GM12878 (cell line): ENCODE measurements at regions not wholly inside any gene's neighbourhood (a gene's known extent, or its start where the extent isn't known, plus 50 kb on each side); places are given as distances from the start of the nearest gene placed in this dataset.

Experiments
- ATAC-seq: fragments of 200-7000 bp; cut with Tn5 transposase; 3 replicates; pipeline ENCODE4 v1.9.1; 2020; ENCODE audit warnings: mild to moderate bottlenecking, moderate library complexity
- BruUV-seq: library from RNA; stranded (reverse); fragments of 400-500 nt; replicated peaks from 2 replicates; lab custom pipeline; 2021; lab: Mats Ljungman, UMichigan
- CTCF ChIA-PET: fragments of 300-600 bp; sonication (Branson Sonifier 250); formaldehyde crosslinking; extraction: SDS; loops from one replicate; lab custom pipeline; 2021; ENCODE audit warnings: inconsistent platforms; lab: Yijun Ruan, JAX
- POLR2A ChIA-PET: fragments of 350-600 bp; formaldehyde crosslinking; extraction: SDS; loops from one replicate; lab custom pipeline; 2021; ENCODE audit warnings: inconsistent platforms; lab: Charles Lee
- RAD21 ChIA-PET: fragments of 300-600 bp; sonication (Branson Sonifier 250); formaldehyde crosslinking; loops from one replicate; lab custom pipeline; 2023; ENCODE audit warnings: antibody characterized with exemption; ENCODE audit not compliant: unreplicated experiment; lab: Charles Lee
- SMC1A ChIA-PET: fragments of 300-600 bp; sonication (Branson Sonifier 250); formaldehyde crosslinking; loops from one replicate; lab custom pipeline; 2023; ENCODE audit not compliant: unreplicated experiment, uncharacterized antibody; lab: Charles Lee
- DNase-seq: peaks from one replicate; pipeline ENCODE4 v3.0.0-alpha.2; 2011; ENCODE audit warnings: low read depth, low spot score
- FAIRE-seq: peaks from 3 replicates; lab custom pipeline; 2011; peaks lifted over from hg19 to GRCh38; lab: Jason Lieb, UNC
- H2AFZ ChIP-seq: 2 replicates; pipeline ENCODE4 v1.6.0; 2011; ENCODE audit warnings: low read depth, low read length, control low read depth; ENCODE audit not compliant: control insufficient read depth
- H3K27ac ChIP-seq: 2 replicates; pipeline ENCODE4 v1.5.1; 2011; ENCODE audit warnings: control low read depth; ENCODE audit not compliant: control insufficient read depth, insufficient read depth
- H3K27me3 ChIP-seq, 2 experiments: replicated peaks in 1 of 2; 2 replicates each; pipeline versions ENCODE4 v1.6.0 to v1.6.1; 2011; ENCODE audit warnings: low read length in 1 of 2; ENCODE audit not compliant: control insufficient read depth in 2 of 2, insufficient read depth in 2 of 2
- H3K36me3 ChIP-seq, 2 experiments: 2 replicates each; pipeline ENCODE4 v1.5.1; 2011; ENCODE audit warnings: low read length in 1 of 2; ENCODE audit not compliant: control insufficient read depth in 2 of 2, insufficient read depth in 2 of 2
- H3K4me1 ChIP-seq: 2 replicates; pipeline ENCODE4 v1.6.1; 2011; ENCODE audit warnings: mild to moderate bottlenecking, low read length, moderate library complexity, mixed read lengths; ENCODE audit not compliant: control insufficient read depth, insufficient read depth
- H3K4me2 ChIP-seq: 2 replicates; pipeline ENCODE4 v1.6.0; 2011; ENCODE audit warnings: control low read depth; ENCODE audit not compliant: control insufficient read depth, insufficient read depth
- H3K4me3 ChIP-seq: fragments of 200-600 bp; sonication (generic); 2 replicates; pipeline ENCODE4 v1.5.1; 2016
- H3K79me2 ChIP-seq: 2 replicates; pipeline ENCODE4 v1.6.0; 2011; ENCODE audit warnings: low read length; ENCODE audit not compliant: control insufficient read depth, insufficient read depth
- H3K9ac ChIP-seq: 2 replicates; pipeline ENCODE4 v1.8.0; 2011; ENCODE audit warnings: low read length, control low read depth, mixed read lengths; ENCODE audit not compliant: control insufficient read depth, insufficient read depth
- H3K9me3 ChIP-seq: replicated peaks from 3 replicates; pipeline ENCODE4 v1.5.1; 2011; ENCODE audit warnings: mild to moderate bottlenecking, low read length; ENCODE audit not compliant: control insufficient read depth, insufficient read depth
- H4K20me1 ChIP-seq: 2 replicates; pipeline ENCODE4 v1.6.0; 2011; ENCODE audit not compliant: control insufficient read depth, insufficient read depth
- CEBPZ ChIP-seq: fragments of 150-350 bp; IDR thresholded peaks from 2 replicates; pipeline ENCODE4 v1.6.1; 2016; ENCODE audit warnings: low read depth, low read length
- NFIC ChIP-seq: IDR thresholded peaks from 2 replicates; pipeline ENCODE4 v1.6.1; 2012; ENCODE audit warnings: low read depth, mild to moderate bottlenecking, inconsistent platforms, low read length, moderate library complexity
- WGBS: methylation state at CpG from one replicate; pipeline ENCODE4 v1.1.6; 2016; ENCODE audit warnings: low lambda C conversion rate; ENCODE audit not compliant: insufficient replicate concordance, insufficient coverage; ENCODE audit errors: missing lambda C conversion rate; 5-methylcytosine and 5-hydroxymethylcytosine counted together
- in situ Hi-C: fragments of 300-500 bp; cut with MboI; formaldehyde crosslinking; loops from 9 replicates; pipeline ENCODE4 v1.14.3; 2018; ENCODE audit warnings: mixed read lengths
- intact Hi-C: fragments of 100-400 bp; cut with micrococcal nuclease; formaldehyde crosslinking; loops from one replicate; pipeline ENCODE4 v1.14.2; 2022; ENCODE audit not compliant: unreplicated experiment
- TF ChIP-seq, protein P1 (sequence below): IDR thresholded peaks from 2 replicates; pipeline ENCODE4 v1.6.1; 2011; ENCODE audit warnings: mild to moderate bottlenecking, low read depth, low read length, moderate library complexity; ENCODE audit not compliant: insufficient replicate concordance
- TF ChIP-seq, protein P2 (sequence below): IDR thresholded peaks from 2 replicates; pipeline ENCODE4 v1.6.1; 2012; ENCODE audit warnings: improper control_type of control experiment, low read depth, low read length; ENCODE audit not compliant: insufficient replicate concordance

DNA sequence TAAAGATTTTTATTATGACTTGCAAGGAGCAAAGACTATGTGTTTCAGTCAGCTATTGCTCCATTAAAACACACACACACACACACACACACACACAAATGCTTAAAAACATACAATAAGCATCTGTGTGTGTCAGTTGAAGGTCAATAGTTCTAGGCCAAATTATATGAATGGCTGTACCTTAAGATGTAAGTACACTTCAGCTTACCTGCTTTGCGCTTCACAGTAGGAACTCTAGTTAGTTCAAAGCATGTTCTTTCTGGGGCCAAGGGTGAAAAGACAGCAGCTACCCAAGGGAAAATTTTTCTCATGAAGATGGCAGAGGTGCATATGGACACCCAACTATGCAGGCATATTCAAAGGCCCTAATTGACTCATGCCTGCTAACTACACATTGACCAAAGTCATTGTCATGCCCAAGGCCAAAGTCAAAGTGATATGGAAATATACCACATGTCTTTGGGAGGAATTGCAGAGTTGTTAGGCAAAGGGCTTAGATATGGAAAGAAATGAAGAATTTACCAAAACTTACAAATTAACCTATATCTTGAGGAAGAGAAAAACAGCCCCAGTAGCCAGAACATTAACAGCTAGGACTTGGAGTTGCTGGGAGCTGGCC, 61.9 kb upstream of the BTN3A2 start:
- Histone ChIP-seq H2AFZ (no peak overlapping the region), H3K27me3 (no peaks in the 10 kb centered on the region), H3K9me3 (no peaks in the 10 kb centered on the region), H3K36me3 (no peaks in the 10 kb centered on the region), H3K4me3 (no peak overlapping the region), H3K4me2 (no peak overlapping the region), H3K4me1 (peaks cover 4% of the 10 kb centered on the region), H3K9ac (no peak overlapping the region), H3K27ac (no peak overlapping the region), H3K79me2 (no peaks in the 10 kb centered on the region), H4K20me1 (no peaks in the 10 kb centered on the region)
- WGBS: 100% methylated on average over 1 of the region's 1 CpG
- TF ChIP-seq CEBPZ (no peak), NFIC (no peak)
- TF ChIP-seq, protein P1, sequence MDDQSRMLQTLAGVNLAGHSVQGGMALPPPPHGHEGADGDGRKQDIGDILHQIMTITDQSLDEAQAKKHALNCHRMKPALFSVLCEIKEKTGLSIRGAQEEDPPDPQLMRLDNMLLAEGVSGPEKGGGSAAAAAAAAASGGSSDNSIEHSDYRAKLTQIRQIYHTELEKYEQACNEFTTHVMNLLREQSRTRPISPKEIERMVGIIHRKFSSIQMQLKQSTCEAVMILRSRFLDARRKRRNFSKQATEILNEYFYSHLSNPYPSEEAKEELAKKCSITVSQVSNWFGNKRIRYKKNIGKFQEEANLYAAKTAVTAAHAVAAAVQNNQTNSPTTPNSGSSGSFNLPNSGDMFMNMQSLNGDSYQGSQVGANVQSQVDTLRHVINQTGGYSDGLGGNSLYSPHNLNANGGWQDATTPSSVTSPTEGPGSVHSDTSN: no peak
- TF ChIP-seq, protein P2, sequence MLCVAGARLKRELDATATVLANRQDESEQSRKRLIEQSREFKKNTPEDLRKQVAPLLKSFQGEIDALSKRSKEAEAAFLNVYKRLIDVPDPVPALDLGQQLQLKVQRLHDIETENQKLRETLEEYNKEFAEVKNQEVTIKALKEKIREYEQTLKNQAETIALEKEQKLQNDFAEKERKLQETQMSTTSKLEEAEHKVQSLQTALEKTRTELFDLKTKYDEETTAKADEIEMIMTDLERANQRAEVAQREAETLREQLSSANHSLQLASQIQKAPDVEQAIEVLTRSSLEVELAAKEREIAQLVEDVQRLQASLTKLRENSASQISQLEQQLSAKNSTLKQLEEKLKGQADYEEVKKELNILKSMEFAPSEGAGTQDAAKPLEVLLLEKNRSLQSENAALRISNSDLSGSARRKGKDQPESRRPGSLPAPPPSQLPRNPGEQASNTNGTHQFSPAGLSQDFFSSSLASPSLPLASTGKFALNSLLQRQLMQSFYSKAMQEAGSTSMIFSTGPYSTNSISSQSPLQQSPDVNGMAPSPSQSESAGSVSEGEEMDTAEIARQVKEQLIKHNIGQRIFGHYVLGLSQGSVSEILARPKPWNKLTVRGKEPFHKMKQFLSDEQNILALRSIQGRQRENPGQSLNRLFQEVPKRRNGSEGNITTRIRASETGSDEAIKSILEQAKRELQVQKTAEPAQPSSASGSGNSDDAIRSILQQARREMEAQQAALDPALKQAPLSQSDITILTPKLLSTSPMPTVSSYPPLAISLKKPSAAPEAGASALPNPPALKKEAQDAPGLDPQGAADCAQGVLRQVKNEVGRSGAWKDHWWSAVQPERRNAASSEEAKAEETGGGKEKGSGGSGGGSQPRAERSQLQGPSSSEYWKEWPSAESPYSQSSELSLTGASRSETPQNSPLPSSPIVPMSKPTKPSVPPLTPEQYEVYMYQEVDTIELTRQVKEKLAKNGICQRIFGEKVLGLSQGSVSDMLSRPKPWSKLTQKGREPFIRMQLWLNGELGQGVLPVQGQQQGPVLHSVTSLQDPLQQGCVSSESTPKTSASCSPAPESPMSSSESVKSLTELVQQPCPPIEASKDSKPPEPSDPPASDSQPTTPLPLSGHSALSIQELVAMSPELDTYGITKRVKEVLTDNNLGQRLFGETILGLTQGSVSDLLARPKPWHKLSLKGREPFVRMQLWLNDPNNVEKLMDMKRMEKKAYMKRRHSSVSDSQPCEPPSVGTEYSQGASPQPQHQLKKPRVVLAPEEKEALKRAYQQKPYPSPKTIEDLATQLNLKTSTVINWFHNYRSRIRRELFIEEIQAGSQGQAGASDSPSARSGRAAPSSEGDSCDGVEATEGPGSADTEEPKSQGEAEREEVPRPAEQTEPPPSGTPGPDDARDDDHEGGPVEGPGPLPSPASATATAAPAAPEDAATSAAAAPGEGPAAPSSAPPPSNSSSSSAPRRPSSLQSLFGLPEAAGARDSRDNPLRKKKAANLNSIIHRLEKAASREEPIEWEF: no peak
- DNase-seq: no peak
- SMC1A ChIA-PET: interaction anchor here (0.9 to 3.3 kb wide), 4 partner anchors 14 to 26 kb away, joined by 3 to 13 read pairs (median 6); a partner anchor contains a TSS
- no peak for ATAC-seq
- RAD21 ChIA-PET: no interaction called here
- BruUV-seq: no TSS peak
- intact Hi-C loops: no loop called here
- in situ Hi-C loops: no loop called here
- FAIRE-seq: no peak
- POLR2A ChIA-PET: interaction anchor here (1.1 to 1.6 kb wide), 2 partner anchors 10 to 12 kb away, joined by 4 to 5 read pairs; no protein-coding TSS in a partner anchor
- CTCF ChIA-PET: interaction anchor here (1.2 to 1.6 kb wide), 2 partner anchors 8 to 11 kb away, joined by 4 to 5 read pairs; no protein-coding TSS in a partner anchor
